GM23338 (cell line): ENCODE measurements at regions not wholly inside any gene's neighbourhood (a gene's known extent, or its start where the extent isn't known, plus 50 kb on each side); places are given as distances from the start of the nearest gene placed in this dataset.

Source experiments
- ATAC-seq: fragments of 200-7000 bp; cut with Tn5 transposase; 3 replicates; pipeline ENCODE4 v1.9.1; 2020
- DNase-seq: peaks from one replicate; pipeline ENCODE4 v3.0.0-alpha.2; 2015; ENCODE audit warnings: low spot score
- H2AFZ ChIP-seq: fragments of 200-600 bp; sonication (generic); 2 replicates; pipeline ENCODE4 v1.8.0; 2016; ENCODE audit warnings: antibody characterized with exemption, mild to moderate bottlenecking, moderate library complexity
- H3F3A ChIP-seq: fragments of 200-600 bp; sonication (generic); replicated peaks from 2 replicates; pipeline ENCODE4 v1.8.0; 2017; ENCODE audit warnings: antibody characterized with exemption, mixed run types, low read depth
- H3K27ac ChIP-seq: fragments of 200-600 bp; sonication (generic); 2 replicates; pipeline ENCODE4 v1.6.1; 2016; ENCODE audit warnings: low read depth
- H3K27me3 ChIP-seq: fragments of 200-600 bp; sonication (generic); 2 replicates; pipeline ENCODE4 v1.8.0; 2016; ENCODE audit warnings: mild to moderate bottlenecking, mixed run types, moderate library complexity; ENCODE audit not compliant: insufficient read depth
- H3K36me3 ChIP-seq: fragments of 200-600 bp; sonication (generic); 2 replicates; pipeline ENCODE4 v1.8.0; 2016; ENCODE audit warnings: mild to moderate bottlenecking; ENCODE audit not compliant: insufficient read depth
- H3K4me1 ChIP-seq: fragments of 200-600 bp; sonication (generic); 2 replicates; pipeline ENCODE4 v1.8.0; 2016; ENCODE audit warnings: mild to moderate bottlenecking, moderate library complexity; ENCODE audit not compliant: insufficient read depth
- H3K4me2 ChIP-seq: fragments of 200-600 bp; sonication (generic); 2 replicates; pipeline ENCODE4 v1.7.1; 2017; ENCODE audit warnings: mixed run types
- H3K4me3 ChIP-seq: fragments of 200-600 bp; sonication (generic); 2 replicates; pipeline ENCODE4 v1.6.1; 2016; ENCODE audit warnings: mixed run types
- H3K79me2 ChIP-seq: fragments of 200-600 bp; sonication (generic); replicated peaks from 2 replicates; pipeline ENCODE4 v1.8.0; 2017; ENCODE audit warnings: mild to moderate bottlenecking; ENCODE audit not compliant: insufficient read depth
- H3K9me2 ChIP-seq: fragments of 200-600 bp; sonication (generic); 2 replicates; pipeline ENCODE4 v1.8.0; 2017; ENCODE audit not compliant: insufficient read depth
- H4K20me1 ChIP-seq: fragments of 200-600 bp; sonication (generic); replicated peaks from 2 replicates; pipeline ENCODE4 v1.8.0; 2017; ENCODE audit warnings: mild to moderate bottlenecking; ENCODE audit not compliant: insufficient read depth
- H3K27ac Mint-ChIP-seq: 2 replicates; pipeline ENCODE4 v1.8.0; 2020; ENCODE audit warnings: inconsistent platforms, mild to moderate bottlenecking, moderate library complexity, mixed read lengths
- H3K27me3 Mint-ChIP-seq: 3 replicates; pipeline ENCODE4 v1.8.0; 2022; ENCODE audit warnings: low read depth, mild to moderate bottlenecking, moderate library complexity, mixed read lengths, inconsistent platforms; ENCODE audit not compliant: insufficient read depth, poor library complexity
- H3K36me3 Mint-ChIP-seq: 3 replicates; pipeline ENCODE4 v1.8.0; 2021; ENCODE audit warnings: low read depth, mild to moderate bottlenecking, inconsistent platforms, moderate library complexity, mixed read lengths
- H3K4me1 Mint-ChIP-seq: 3 replicates; pipeline ENCODE4 v1.8.0; 2020; ENCODE audit warnings: mild to moderate bottlenecking, inconsistent platforms, mixed read lengths
- H3K4me3 Mint-ChIP-seq: 3 replicates; pipeline ENCODE4 v1.8.0; 2021; ENCODE audit warnings: moderate library complexity, mild to moderate bottlenecking, inconsistent platforms, mixed read lengths
- H3K9me3 Mint-ChIP-seq: 3 replicates; pipeline ENCODE4 v1.8.0; 2020; ENCODE audit warnings: moderate library complexity, mild to moderate bottlenecking, inconsistent platforms, mixed read lengths
- CREB1 ChIP-seq: fragments of 250-450 bp; sonication (Bioruptor Pico); IDR thresholded peaks from 2 replicates; pipeline ENCODE4 v1.5.0; 2020; ENCODE audit warnings: low read depth, mild to moderate bottlenecking, moderate library complexity
- CTCF ChIP-seq, 2 experiments: fragments of 200-600 bp in 1 of 2; sonication (generic) in 1 of 2; conservative IDR thresholded peaks; 2 replicates each; pipeline versions ENCODE4 v1.5.1 to v1.6.1; 2016 to 2017; ENCODE audit warnings: antibody characterized with exemption in 2 of 2, low read depth in 2 of 2, mild to moderate bottlenecking in 2 of 2, moderate library complexity in 1 of 2
- ETS1 ChIP-seq: IDR thresholded peaks from 2 replicates; pipeline ENCODE4 v1.6.1; 2016; ENCODE audit warnings: antibody characterized with exemption
- EZH2 ChIP-seq: fragments of 200-600 bp; sonication (generic); IDR thresholded peaks from one replicate; pipeline ENCODE4 v1.8.0; 2017; ENCODE audit warnings: antibody characterized with exemption, mild to moderate bottlenecking, low read depth; ENCODE audit not compliant: unreplicated experiment
- EZH2phosphoT487 ChIP-seq: fragments of 200-600 bp; sonication (generic); IDR thresholded peaks from one replicate; pipeline ENCODE4 v1.8.1; 2018; ENCODE audit warnings: antibody characterized with exemption; ENCODE audit not compliant: unreplicated experiment
- JUNB ChIP-seq: IDR thresholded peaks from one replicate; pipeline ENCODE4 v1.6.1; 2016; ENCODE audit warnings: antibody characterized with exemption; ENCODE audit not compliant: unreplicated experiment
- NANOG ChIP-seq: IDR thresholded peaks from 2 replicates; pipeline ENCODE4 v1.6.1; 2016; ENCODE audit warnings: antibody characterized with exemption, borderline replicate concordance
- POLR2AphosphoS5 ChIP-seq: IDR thresholded peaks from 2 replicates; pipeline ENCODE4 v1.6.1; 2016; ENCODE audit warnings: antibody characterized with exemption, low read depth
- REST ChIP-seq: IDR thresholded peaks from one replicate; pipeline ENCODE4 v1.6.1; 2018; ENCODE audit warnings: antibody characterized with exemption; ENCODE audit not compliant: unreplicated experiment
- STAT1 ChIP-seq: IDR thresholded peaks from one replicate; pipeline ENCODE4 v1.6.1; 2016; ENCODE audit warnings: antibody characterized with exemption; ENCODE audit not compliant: unreplicated experiment
- ZNF114 ChIP-seq: fragments of 250-450 bp; sonication (Bioruptor Pico); IDR thresholded peaks from 2 replicates; pipeline ENCODE4 v1.5.0; 2020; ENCODE audit warnings: mild to moderate bottlenecking, moderate library complexity
- ZNF331 ChIP-seq: fragments of 250-450 bp; sonication (Bioruptor Pico); IDR thresholded peaks from 2 replicates; pipeline ENCODE4 v1.5.0; 2020; ENCODE audit warnings: low read depth, mild to moderate bottlenecking, moderate library complexity
- ZNF462 ChIP-seq: fragments of 250-450 bp; sonication (Bioruptor Pico); IDR thresholded peaks from 2 replicates; pipeline ENCODE4 v1.5.0; 2020; ENCODE audit warnings: mild to moderate bottlenecking, moderate library complexity

- H3K36me3 ChIP-seq: no peaks in the 10 kb centered on the region
- H3K79me2 ChIP-seq: no peaks in the 10 kb centered on the region
- H3K4me1 ChIP-seq: peaks cover 7% of the 10 kb centered on the region
- TF ChIP-seq CTCF (conservative IDR thresholded peaks at IDR 0.05; ENCODE audit: low read depth in 2 of 2) (no peak), JUNB (no peak), EZH2phosphoT487 (no peak), NANOG (no peak), STAT1 (no peak), ZNF462 (no peak), ZNF331 (no peak), ETS1 (no peak), REST (no peak), POLR2AphosphoS5 (no peak), EZH2 (no peak), ZNF114 (no peak), CREB1 (CRISPR knock-in tag) (no peak)
- no peak overlapping the region for H2AFZ ChIP-seq
- peaks cover 16% of the 10 kb centered on the region; the same call in 1 of the 2 replicates for H3K9me2 ChIP-seq
- no peak for DNase-seq
- H3F3A ChIP-seq: no peaks in the 10 kb centered on the region
- Mint-ChIP-seq H3K27ac (no peak overlapping the region), H3K4me1 (peaks cover 14% of the 10 kb centered on the region), H3K4me3 (no peak overlapping the region), H3K36me3 (no peaks in the 10 kb centered on the region), H3K9me3 (no peaks in the 10 kb centered on the region), H3K27me3 (peaks cover 7% of the 10 kb centered on the region)
- H3K4me2 ChIP-seq: no peak overlapping the region
- no peak overlapping the region for H3K4me3 ChIP-seq
- H3K27ac ChIP-seq: no peak overlapping the region
- H3K27me3 ChIP-seq: no peaks in the 10 kb centered on the region
- ATAC-seq: no peak
- no peaks in the 10 kb centered on the region for H4K20me1 ChIP-seq
Observed at GRCh38 chr19:32058131-32058530, 287.3 kb upstream of the ZNF507 start.
